ENCODE measurements at regions not wholly inside any gene's neighbourhood (a gene's known extent, or its start where the extent isn't known, plus 50 kb on each side); places are given as distances from the start of the nearest gene placed in this dataset.
A peak's percentile ranks its signal among the peaks of the same experiment; 100 is the strongest.

GRCh38 chr9:79170643-79171042, 401.1 kb upstream of the TLE4 start:
- TF ChIP-seq CTCF (IDR thresholded peaks at IDR 0.05; ENCODE audit: low read length, missing control alignments): no peak
- no peak for DNase-seq (ENCODE audit: low read depth)
- no peak overlapping the region for H3K4me3 ChIP-seq (replicated peaks; ENCODE audit: low read depth, low read length)

DNA sequence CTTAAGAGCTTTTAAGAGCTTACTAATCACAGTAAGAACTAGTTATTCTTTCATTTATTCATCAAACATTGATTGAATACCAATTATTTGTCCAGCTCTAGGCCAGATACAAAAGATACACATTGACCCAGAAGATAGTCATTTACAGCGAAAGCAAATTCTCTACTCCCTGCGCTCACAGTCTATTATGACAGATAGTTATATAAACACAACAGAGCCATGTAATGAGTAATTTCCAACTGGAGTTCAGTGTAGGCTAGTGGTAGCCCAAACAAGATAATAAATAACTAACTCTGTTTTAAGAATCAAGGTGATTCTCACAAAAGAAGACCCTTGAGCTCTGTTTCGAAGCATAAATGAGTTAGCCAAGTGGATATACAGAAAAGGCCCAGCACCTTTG, 397.8 kb upstream of the TLE4 start:
- no peak for TF ChIP-seq CTCF (IDR thresholded peaks at IDR 0.05; ENCODE audit: low read length, missing control alignments)
- no peak overlapping the region for H3K4me3 ChIP-seq (replicated peaks; ENCODE audit: low read depth, low read length)
- no peak for DNase-seq (ENCODE audit: low read depth)

- DNase-seq (ENCODE audit: low read depth): no peak
- TF ChIP-seq CTCF (IDR thresholded peaks at IDR 0.05; ENCODE audit: low read length, missing control alignments): no peak
- no peak overlapping the region for H3K4me3 ChIP-seq (replicated peaks; ENCODE audit: low read depth, low read length)
Observed at GRCh38 chr9:79176014-79176697, 395.6 kb upstream of the TLE4 start.

- no peak for TF ChIP-seq CTCF (IDR thresholded peaks at IDR 0.05; ENCODE audit: low read length, missing control alignments)
- no peak overlapping the region for H3K4me3 ChIP-seq (replicated peaks; ENCODE audit: low read depth, low read length)
- DNase-seq (ENCODE audit: low read depth): peak; percentile 29
Observed at GRCh38 chr9:79184831-79185230, 386.9 kb upstream of the TLE4 start.

- peak; percentile 83 for DNase-seq (ENCODE audit: low read depth)
- H3K4me3 ChIP-seq (replicated peaks; ENCODE audit: low read depth, low read length): no peak overlapping the region
- no peak for TF ChIP-seq CTCF (IDR thresholded peaks at IDR 0.05; ENCODE audit: low read length, missing control alignments)
Observed at GRCh38 chr9:79185866-79186265, 385.9 kb upstream of the TLE4 start.

DNA sequence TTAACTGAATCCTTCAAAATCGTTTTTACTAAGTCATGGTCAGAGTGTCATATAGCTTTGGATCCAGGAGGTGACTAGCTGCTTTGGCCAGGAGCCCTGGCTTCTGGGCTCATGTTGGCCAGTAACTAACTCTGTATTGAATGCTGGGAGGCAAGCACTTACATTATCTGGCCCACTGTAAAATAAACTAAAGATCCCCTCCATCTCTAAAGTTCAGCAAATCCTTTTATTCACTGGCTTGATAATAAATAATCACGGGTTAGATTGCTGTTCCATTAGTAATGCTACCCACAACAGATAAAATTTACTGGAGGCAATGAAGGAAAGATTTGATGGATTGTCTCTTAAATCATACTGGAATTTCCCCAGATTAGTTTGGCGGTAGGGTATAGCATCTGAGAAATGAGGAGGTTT, 382.2 kb upstream of the TLE4 start:
- H3K4me3 ChIP-seq (replicated peaks; ENCODE audit: low read depth, low read length): no peak overlapping the region
- peak; percentile 81 for DNase-seq (ENCODE audit: low read depth)
- no peak for TF ChIP-seq CTCF (IDR thresholded peaks at IDR 0.05; ENCODE audit: low read length, missing control alignments)

GRCh38 chr9:79193001-79193400, 378.8 kb upstream of the TLE4 start:
- peak; percentile 37 for DNase-seq (ENCODE audit: low read depth)
- no peak for TF ChIP-seq CTCF (IDR thresholded peaks at IDR 0.05; ENCODE audit: low read length, missing control alignments)

More at GRCh38 chr9:79193001-79193400, 378.8 kb upstream of the TLE4 start:
- H3K4me3 ChIP-seq (replicated peaks; ENCODE audit: low read depth, low read length): no peak overlapping the region

All from fibroblast of pulmonary artery (primary cell).